Endothelial cell of umbilical vein (primary cell): ENCODE measurements at regions not wholly inside any gene's neighbourhood (a gene's known extent, or its start where the extent isn't known, plus 50 kb on each side); places are given as distances from the start of the nearest gene placed in this dataset.

Experiments used
- CTCF ChIP-seq, 2 donors: IDR thresholded peaks; 1 replicate in 1 of 2; 2 replicates in 1 of 2; pipeline ENCODE4 v1.5.1; 2011; ENCODE audit warnings: low read length in 2 of 2, mild to moderate bottlenecking in 2 of 2, moderate library complexity in 2 of 2, control low read depth in 1 of 2, inconsistent platforms in 1 of 2, low read depth in 1 of 2; ENCODE audit not compliant: insufficient read depth in 1 of 2; ENCODE audit errors: extremely low read depth in 1 of 2
- EZH2 ChIP-seq: IDR thresholded peaks from 2 replicates; pipeline ENCODE4 v1.6.1; 2012; ENCODE audit warnings: borderline replicate concordance, low read depth, mild to moderate bottlenecking, moderate library complexity, low read length, inconsistent platforms; ENCODE audit not compliant: severe bottlenecking
- FOS ChIP-seq: IDR thresholded peaks from 2 replicates; pipeline ENCODE4 v1.6.1; 2011; ENCODE audit warnings: mild to moderate bottlenecking, low read length, moderate library complexity, borderline replicate concordance; ENCODE audit not compliant: insufficient read depth
- GATA2 ChIP-seq: IDR thresholded peaks from 2 replicates; pipeline ENCODE4 v1.7.0; 2011; ENCODE audit warnings: low read depth, mild to moderate bottlenecking, moderate library complexity, mixed read lengths, low read length; ENCODE audit not compliant: insufficient read length, insufficient read depth
- MAX ChIP-seq: IDR thresholded peaks from 2 replicates; pipeline ENCODE4 v1.6.1; 2011; ENCODE audit not compliant: insufficient read depth, insufficient read length
- MYC ChIP-seq: IDR thresholded peaks from one replicate; pipeline ENCODE4 v1.6.1; 2011; ENCODE audit warnings: mild to moderate bottlenecking, low read depth, low read length
- POLR2A ChIP-seq: IDR thresholded peaks from 2 replicates; pipeline ENCODE4 v1.6.1; 2012; ENCODE audit warnings: low read depth, mild to moderate bottlenecking, control low read depth, low read length
- POLR2AphosphoS5 ChIP-seq: IDR thresholded peaks from 2 replicates; pipeline ENCODE4 v1.6.1; 2012; ENCODE audit warnings: low read depth, mild to moderate bottlenecking, control low read depth, low read length, moderate library complexity; ENCODE audit not compliant: insufficient read depth

- TF ChIP-seq POLR2A = no peak
- no peak for TF ChIP-seq CTCF (IDR thresholded peaks at IDR 0.05; ENCODE audit: extremely low read depth in 1 of 2, insufficient read depth in 1 of 2, low read depth in 1 of 2, low read length in 2 of 2)
- TF ChIP-seq EZH2 = no peak
- TF ChIP-seq MAX = no peak
- no peak for TF ChIP-seq FOS
- TF ChIP-seq POLR2AphosphoS5 = no peak
- no peak for TF ChIP-seq MYC
- no peak for TF ChIP-seq GATA2
These were observed 60.0 kb upstream of the IRX1 start for GRCh38 chr5:3535414-3536211.
